NCI-H1092 treated with DMSO at 0.1 percent for 48 hours (cell line): ENCODE measurements at regions not wholly inside any gene's neighbourhood (a gene's known extent, or its start where the extent isn't known, plus 50 kb on each side); places are given as distances from the start of the nearest gene placed in this dataset.

Experiments used
- DNase-seq: peaks from one replicate; lab custom pipeline; 2025; lab: John Stamatoyannopoulos, UW

DNA sequence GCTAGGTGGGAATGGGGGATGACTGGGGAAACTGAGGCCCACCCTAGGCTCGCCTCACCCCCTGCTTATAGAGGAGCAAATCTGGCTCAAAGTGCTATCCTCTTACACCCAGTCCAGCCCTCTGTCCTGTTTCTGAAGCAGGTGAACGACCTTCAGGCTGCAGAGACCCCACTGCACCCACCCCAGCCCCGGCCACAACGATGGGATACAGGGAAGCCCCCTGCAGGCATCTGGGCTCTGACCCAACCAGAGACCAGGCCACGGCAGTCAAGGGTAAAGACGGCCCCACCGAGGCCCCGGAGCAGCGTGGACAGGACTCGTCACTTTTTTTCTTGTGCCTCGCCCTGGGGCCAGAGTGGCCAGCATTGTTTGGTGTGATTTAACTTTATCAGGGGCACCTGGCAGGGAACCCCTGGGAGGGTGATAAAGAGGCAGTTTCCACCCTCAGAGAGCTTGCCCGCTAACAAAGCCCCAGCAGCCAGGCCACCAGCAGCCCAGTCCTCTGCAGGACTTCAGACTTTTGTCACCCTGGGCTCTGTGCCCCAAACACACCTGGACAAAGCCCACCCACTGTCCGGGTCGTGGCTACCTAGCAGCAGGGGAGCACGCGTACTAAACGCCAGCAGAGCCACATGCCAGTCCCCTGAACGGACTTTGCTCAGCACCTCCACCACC, 612.6 kb downstream of the TBC1D22A start:
- no peak for DNase-seq

DNA sequence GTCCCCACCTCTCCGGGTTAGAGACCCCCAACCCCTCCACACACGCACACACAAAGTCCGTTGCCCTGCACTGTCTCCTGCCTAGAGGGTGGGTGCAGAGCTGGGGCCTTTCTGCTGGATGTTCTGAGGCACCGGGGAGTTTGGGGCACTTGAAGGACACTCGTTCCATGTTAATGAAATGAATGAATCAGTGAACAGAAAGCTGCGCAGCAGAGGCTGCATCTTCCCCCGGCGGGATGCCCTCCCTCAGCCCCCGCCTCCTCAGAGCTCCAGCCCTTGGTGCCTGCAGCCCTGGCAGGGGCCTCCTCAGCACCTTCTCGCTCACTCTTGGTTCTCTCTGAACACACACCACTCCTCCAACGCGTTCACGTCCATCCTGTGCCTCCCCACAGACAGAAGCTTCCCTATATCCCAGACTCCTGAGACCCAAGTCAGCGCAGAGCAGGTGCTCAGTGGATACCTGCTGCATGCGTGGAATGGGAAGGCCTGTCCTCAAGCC, 611.9 kb downstream of the TBC1D22A start:
- no peak for DNase-seq

DNA sequence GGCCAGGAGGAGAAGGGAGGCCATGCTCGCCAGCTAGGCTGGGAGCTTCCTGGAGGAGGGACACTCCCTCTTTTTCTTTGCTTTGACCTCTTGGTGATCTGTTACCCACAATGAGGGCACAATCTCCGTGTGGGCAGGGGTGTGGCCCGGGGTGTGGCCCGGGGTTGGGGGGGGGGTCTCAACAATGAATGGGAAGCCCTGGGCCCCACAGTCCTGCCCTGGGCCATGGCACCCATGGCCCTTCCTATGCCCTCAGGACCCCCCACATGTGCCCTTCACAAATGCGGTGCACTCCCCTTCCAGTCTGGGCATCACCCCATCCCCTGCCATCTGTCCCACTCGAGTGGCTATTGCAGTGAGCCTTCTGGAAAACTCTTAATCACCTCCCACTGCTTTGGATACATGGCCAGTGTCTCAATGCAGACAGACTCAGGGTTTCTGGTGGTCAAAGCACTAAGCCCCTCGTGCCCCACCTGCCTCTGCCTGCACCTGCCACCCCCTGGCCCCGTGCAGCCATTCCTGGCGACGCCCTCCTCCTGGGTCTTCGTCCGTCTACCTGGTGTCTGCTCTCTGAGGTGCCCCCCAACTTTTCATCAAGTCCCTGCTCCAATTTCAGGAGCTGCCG, 611.3 kb downstream of the TBC1D22A start:
- DNase-seq, result no peak

DNA sequence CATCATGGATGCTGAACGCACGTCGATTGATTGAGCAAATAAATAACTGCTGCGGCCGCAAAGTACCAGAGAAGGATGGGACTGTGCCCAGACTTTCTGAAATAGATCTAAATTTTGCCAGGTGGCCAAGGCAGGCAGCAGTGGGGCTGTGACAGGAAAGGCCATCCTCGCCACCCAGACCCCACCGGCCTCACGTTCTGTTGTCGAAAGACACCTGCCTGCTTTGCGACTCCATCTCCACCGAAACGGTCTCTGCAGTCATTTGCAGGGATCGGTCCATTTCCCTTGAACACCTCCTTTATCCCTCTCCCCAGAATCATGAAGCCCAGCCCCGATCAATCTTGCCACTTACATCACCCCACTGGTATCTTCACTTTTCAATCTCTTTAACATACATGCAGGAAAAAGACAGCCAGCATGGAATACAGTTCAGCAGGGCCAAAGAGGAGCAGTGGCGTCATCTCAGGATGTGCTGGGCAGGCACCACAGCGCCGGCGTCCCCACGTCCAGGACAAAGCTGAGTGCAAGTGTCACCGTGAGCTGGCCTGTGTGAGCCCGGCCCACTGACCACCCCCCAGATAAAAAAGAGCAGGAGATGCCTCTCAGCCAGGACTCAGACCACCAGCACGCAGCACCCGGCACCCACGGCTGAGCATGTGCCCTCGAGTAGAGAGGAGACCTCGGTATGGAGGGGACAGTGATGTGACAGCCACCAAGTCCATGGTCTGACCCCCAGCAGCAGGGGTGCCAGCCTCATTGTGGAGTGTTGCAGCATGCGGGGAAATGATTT, 610.3 kb downstream of the TBC1D22A start:
- no peak for DNase-seq

DNA sequence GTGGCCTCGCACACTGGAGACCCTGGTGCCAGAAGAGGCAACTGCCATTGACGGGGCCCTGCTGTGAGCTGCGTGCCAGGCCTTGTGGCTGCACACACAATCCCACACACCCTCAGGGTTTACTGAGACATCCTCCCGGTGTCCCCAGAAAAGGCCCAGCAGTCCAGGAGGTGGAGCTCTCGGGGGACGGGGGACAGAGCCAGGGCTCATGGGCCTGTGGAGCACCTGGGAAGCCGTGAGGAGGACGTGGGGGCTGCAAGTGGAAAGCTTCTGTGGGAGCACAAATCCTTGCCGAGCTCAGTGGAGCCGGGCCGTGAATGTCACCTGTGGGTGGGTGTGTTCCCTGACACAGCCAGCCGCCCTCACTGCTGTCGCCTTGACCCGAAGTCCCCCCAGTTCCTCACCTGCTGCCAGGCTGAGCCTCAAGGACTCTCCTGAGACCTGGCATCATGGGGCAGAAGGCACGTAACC, 609.7 kb downstream of the TBC1D22A start:
- no peak for DNase-seq

DNA sequence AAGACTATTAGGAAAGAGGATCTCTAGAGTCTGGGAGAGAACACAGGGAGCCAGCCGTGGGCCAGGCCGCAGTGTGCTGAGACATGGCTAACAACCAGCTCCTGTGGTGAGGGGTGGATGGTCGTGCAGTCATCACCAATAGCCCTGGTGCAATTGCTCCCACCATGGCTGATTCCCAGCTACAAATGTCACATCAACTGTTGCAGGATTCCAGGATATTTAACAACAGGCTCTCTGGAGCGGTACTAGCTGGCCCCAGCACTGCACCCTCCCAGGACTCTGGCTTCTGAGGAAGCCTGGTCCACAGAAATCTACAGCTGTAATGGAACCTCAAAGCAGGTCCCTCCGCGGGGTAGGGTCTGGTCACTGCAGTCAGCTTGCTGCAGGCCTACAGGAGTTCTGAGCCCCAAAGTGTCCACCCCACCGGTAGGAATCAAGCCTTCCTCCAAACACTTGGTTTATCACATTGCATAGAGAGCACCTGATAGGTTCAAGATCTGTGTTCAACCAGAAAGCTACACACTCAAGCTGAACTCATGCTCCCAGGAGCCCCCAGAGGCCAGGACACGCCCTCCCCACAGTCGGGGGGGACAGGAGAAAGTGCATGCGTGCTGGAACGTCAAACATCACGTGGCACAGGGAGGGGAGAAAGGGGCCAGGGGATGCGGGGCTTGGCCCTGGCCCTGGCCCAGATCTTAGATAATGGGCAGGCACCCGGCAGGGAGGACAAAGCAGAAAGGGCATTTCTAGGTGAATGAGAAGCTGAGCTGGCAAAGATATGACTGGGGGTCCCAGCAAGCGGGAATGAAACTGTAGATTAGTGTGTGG, 609.0 kb downstream of the TBC1D22A start:
- DNase-seq, result no peak

DNA sequence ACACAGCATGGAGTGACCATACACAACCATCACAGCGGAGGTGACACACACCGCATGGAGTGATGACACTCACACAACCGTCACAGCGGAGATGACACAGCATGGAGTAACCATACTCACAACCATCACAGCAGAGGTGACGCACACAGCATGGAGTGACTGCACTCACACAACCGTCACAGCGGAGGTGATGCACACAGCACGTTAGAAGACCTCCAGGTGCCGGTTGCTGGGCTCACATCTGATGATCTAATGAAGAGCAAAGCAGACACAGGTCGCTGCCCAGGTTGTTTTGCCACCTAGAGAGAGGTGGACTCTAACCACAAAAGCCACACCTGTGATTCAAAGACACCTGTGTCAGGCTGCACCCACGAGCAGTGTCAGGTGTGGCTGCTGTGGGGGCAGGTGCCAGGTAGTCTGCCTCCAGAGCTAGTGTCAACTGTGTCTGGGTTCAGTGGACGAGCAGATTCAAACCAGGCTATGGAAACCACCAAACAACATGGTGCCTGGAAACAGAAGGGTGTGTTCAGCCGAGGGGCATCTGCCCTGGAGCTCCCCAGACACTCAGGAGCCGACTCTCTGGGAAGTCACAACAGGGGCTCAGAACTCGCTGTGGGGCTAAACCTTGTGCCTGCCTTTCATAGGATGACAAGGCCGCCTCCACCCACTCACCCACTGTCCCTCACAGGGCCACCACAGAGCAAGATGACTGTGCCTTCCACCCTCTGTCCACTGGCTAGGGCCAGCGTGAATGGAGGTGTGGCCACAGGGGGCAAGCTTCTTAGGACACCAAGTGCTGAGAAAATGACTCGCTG, 608.2 kb downstream of the TBC1D22A start:
- DNase-seq, result no peak

DNA sequence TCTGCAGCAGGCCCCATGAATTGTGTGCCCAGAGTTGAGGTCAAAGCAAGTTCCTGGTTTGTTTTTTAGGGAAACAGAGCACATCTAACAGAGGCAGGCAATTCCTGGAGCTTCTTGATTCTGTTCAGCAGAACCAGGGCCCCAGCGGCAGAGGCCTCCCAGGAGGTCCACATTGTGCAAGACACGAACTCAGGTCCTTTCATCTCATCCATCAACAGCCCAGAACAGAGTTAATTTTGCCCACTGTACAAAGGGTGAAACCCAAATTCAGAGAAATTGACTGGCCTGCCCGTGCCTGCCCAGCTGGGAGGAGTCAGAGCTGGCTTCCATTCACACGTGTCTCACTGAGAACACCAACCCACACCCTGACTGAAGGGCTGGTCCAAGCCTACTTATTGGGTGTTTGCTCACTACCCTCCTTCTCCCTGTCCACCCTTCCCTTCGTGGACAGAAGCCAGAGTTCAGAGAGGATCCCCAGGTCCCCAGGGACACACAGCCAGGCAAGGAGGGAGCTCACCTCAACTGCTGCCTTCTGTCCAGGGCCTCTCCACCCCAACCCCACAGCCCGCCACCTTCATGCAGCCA, 607.1 kb downstream of the TBC1D22A start:
- no peak for DNase-seq

DNA sequence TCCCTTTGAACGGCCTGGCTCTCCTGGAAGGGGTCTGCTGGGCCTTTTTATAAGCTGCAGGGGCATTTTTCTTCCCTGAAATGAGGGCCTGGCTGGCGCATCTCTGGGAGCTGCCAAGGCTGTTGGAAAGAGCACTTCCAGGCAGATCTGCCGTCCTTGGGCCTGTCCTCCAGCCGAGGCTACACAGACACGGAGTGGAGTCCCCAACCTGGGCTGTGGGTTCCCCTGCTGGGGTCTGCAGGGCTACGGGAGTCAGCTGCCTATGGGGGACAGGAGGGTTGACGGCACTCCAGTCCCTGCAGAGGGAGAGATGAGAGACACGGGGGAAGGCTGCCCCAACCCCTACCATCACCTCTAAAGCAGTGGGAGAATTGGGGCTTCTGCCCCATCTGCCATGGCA, 606.6 kb downstream of the TBC1D22A start:
- no peak for DNase-seq

DNA sequence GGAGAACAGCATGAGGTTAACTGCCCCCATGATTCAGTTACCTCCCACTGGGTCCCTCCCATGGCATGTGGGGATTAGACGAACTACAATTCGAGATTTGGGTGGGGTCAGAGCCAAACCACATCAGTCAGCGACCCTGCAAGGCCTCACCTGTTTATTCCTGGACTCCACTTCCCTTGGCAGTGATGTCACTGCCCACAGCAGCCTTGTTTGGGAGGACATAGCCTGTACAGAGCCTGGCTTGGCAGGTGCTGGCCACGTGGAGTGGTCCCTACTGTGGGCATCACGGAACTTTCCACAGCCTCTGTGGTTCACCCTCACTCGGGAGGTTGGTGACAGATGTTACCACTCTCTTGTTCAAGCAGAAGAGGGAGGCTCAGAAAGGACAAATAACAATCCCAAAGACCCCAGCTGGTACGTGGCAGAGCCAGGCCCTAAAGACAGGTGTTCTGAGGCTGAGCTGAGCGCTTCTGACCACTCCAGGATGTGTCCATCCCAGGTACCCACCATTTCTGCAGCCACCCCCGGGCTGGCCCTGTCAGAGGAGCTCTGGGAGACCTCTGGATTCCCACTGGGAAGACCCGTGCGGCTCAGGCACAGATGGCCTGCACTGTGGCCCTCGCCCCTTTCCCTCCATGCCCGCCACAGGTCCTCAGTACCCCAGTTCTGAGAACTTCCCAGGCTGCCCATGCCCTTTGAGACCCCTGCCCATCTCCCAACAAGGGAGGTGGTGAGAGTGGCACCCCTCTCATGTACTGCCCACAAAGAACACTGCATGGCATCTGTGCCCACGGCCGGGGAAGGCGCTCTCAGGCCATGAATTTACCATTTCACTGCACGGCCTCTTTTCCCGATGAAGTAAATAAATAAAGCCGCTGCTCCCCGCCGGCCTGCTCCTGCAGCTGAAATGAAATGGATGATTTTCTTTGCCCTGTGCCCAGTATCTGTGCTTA, 605.8 kb downstream of the TBC1D22A start:
- DNase-seq, result no peak

DNA sequence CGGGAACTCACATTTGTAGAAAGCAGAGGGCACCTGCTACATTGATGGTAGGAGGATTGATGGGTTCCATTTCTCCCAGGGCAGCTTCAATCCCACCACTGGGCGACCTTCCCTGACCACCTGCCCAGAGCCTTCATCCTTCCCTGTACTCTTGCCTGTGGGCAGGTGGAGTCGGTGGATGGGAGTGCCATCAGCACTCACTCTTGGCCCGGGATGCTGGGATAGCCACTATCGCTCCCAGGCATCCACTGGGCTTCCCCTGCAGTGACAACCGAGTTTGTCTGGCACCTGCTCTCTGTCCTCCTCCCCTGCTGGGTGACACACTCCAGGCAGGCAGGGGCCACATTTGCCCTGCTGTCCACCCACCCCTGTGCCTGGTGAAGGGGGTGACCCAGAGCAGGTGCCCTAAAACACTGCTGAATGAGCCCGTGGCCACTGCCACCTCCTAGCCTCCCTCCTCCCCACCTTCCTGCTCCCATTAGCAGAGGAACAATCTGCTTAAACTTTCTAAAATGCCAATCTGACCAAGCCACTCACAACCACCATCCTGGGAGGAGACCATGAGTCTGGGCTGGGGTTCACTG, 604.7 kb downstream of the TBC1D22A start:
- DNase-seq, result no peak

DNA sequence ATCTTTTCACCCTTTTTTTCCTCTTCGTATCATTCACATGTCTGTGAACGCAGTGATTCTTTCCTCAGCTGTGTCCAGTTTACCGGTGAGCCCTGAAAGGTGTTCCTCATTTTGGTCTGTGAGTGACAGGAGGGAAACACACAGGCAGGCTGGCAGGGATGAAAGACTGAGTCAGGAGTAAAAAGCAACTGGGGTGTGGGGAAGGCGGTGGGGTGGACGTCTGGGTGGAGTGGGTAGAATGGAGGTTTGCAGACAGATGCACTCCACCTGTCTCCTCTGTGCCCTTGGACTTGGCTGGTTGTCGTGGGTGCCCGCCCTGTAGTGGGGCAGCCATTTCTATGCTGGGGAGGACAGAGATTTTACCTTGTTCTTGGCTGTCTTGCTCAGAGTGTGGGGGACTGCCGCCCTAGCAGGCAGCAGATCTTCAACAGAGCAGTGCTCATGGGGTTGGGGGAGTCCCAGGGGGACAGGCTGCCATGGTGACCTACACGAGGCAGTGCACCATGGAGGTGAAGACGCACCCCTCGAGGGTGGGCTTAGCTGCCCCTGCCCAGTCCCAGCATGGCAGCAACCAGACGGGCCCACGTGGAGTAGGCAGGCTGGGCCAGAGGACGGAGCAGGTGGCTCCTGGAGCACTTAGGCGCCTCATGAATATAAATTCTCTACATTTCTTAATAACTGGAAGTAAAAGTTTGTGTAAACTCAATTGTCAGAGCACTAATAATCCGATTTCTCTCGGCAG, 603.7 kb downstream of the TBC1D22A start:
- DNase-seq, result no peak

DNA sequence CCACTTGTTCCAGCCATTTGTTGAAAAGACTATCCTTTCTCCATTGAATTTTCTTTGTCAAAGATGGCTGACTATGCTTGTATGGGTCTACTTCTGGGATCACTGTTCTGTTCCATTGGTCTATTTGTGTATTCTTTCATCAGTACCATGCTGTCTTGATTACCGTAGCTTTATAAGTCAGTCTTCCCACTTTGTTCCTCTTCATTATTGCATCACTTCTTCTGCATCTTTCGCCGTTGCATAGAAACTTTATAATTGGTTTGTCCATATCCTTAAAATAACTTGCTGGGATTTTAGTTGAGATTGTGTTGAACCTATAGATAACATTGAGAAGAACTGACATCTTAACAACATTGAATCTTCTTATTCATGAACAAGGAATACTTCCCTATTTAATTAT, 598.8 kb downstream of the TBC1D22A start:
- no peak for DNase-seq

DNA sequence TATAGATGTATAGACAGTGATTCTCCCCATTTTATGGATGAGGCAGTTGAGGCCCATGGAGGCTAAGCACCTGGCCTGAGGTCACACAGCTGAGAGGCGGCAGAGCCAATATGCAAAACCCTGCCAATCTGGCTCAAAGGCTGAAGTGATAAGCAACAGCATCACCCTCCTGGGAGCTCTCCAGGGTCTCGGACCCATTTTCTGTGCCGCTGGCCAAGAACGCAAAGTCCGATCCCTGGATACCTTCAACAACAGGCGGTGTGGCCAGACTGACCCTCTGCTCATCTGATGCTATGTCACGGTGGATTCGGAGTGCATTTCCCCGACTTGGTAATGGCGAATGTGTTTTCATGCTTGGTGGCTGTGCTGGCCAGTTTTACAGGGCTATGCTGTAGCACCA, 595.0 kb downstream of the TBC1D22A start:
- DNase-seq, result no peak

DNA sequence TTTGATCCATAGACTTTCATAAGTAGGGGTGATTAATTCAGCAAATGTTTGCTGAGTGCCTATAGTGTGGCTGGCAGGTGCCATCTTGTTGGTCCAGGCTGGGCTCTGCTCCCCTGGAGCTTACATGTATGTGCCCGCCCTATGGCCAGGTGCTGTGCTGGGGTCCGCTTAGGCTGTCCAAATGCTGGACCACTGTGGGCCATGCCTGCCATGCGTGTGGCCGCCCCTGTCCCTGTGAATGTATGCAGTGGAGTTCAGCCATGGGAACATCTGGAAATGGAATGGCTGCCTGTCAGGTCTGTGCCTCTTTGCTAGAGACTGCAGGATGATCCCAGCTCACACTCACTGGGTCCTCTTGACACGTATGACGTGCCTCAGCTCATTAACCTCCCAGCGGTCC, 594.6 kb downstream of the TBC1D22A start:
- DNase-seq, result no peak

DNA sequence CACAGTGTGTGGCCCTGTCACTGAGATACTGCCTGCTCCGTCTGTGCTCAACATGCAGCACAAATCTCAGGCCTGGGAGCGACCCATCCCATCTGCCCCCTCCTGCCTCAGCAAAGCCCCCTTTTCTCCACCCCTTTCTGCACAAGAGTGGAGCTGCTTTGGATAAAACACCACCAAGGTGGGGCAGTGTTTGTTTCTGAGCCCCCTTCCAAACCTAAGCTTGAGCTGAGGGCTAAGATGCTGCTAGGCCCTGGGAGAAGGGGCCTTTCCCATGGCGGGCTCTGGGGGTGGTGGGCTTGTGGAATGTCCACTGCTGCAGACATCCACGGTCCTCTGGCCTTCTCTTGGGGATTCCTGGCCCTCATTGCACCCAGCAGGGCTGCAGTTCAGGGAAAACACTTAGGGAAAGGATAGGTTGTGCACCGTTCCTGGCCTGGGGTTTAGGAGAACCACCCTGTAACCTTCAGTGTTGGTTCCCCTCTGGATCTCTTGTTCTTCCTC, 594.1 kb downstream of the TBC1D22A start:
- DNase-seq, result no peak

DNA sequence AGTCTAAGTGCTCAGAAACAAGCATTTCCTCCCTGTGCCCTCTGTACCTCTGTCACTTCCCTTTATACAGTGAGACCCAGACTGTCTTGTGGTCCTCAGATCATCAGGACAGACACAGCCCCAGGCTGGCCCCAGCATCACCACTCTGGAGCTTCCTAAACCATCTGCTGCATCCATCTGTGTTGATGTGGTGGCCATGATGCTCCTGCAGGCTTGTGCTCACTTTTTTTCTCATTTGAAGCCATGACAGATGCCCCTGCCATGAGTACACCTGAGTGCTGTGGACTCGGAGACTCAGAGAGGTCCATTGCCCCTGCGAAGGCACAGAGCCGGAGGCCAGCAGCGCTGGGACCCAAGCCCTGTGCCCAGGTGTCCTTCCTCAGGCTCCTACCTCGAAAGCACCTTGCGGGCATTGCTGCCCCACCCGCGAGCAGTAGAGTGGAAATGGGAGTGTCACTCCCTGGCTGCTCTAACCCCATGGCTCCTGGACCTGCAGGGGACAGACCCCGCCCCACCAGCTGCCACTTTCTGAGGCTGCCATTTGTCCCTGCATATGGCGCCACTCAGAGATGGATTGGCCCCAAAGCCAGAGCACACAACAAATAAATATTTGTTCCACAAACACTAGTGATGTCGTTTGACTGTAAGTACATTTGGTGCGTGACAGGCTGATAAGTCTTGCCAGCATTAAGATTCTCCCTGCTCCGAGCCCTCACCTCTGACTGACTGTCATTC, 593.5 kb downstream of the TBC1D22A start:
- no peak for DNase-seq

DNA sequence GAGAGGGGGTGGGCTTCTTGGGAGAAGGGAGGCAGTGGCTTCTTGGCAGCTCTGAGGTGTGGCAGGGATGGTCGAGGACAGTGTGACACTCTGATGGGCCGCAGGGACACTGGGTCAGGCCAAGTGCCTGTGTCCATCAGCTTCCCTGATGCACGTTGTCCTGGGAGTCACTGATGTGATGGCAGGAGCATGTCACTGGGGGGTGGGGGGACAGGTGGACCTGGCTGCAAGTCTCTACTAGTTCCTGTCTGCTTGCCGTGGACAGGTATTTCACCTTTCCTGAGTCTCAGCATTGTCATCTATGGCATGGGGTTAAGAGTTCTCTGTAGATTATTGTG, 592.9 kb downstream of the TBC1D22A start:
- DNase-seq, result no peak
